Common myeloid progenitor, CD34-positive (primary cell): ENCODE measurements at regions not wholly inside any gene's neighbourhood (a gene's known extent, or its start where the extent isn't known, plus 50 kb on each side); places are given as distances from the start of the nearest gene placed in this dataset.

Experiments
- CTCF ChIA-PET: fragments of 350-600 bp; sonication (Branson Sonifier 250); formaldehyde crosslinking; loops from one replicate; lab custom pipeline; 2021; ENCODE audit warnings: antibody characterized with exemption; lab: Charles Lee
- POLR2A ChIA-PET: fragments of 350-600 bp; sonication (Branson Sonifier 250); formaldehyde crosslinking; loops from one replicate; lab custom pipeline; 2021; ENCODE audit warnings: antibody characterized with exemption; lab: Charles Lee
- DNase-seq, 3 donors: peaks; one replicate each; pipeline versions ENCODE4 v3.0.0 to v3.0.0-alpha.2; 2013
- H3K27ac ChIP-seq, 2 experiments: 1 replicate in 1 of 2; 2 replicates in 1 of 2; pipeline ENCODE4 v1.7.0; 2013; ENCODE audit warnings: inconsistent platforms in 2 of 2, low read length in 2 of 2, mild to moderate bottlenecking in 2 of 2, low read depth in 1 of 2, moderate library complexity in 1 of 2; ENCODE audit not compliant: severe bottlenecking in 2 of 2, insufficient read depth in 1 of 2, poor library complexity in 1 of 2
- H3K27me3 ChIP-seq, 5 experiments: replicated peaks in 2 of 5; 1 replicate in 3 of 5; 2 replicates in 2 of 5; pipeline versions ENCODE4 v1.6.1 to v1.7.0; 2013; ENCODE audit warnings: low read length in 4 of 5, mild to moderate bottlenecking in 2 of 5, moderate library complexity in 2 of 5, inconsistent platforms in 1 of 5; ENCODE audit not compliant: insufficient read depth in 5 of 5, control insufficient read depth in 4 of 5
- H3K36me3 ChIP-seq, 4 experiments: 1 replicate in 2 of 4; 2 replicates in 2 of 4; pipeline versions ENCODE4 v1.6.1 to v1.7.0; 2013; ENCODE audit warnings: low read length in 3 of 4, control low read depth in 1 of 4, mild to moderate bottlenecking in 1 of 4; ENCODE audit not compliant: control insufficient read depth in 4 of 4, insufficient read depth in 4 of 4
- H3K4me1 ChIP-seq, 4 experiments: 1 replicate in 3 of 4; 2 replicates in 1 of 4; pipeline versions ENCODE4 v1.6.1 to v1.7.1; 2013; ENCODE audit warnings: low read length in 3 of 4, mild to moderate bottlenecking in 3 of 4, control low read depth in 1 of 4, inconsistent platforms in 1 of 4, moderate library complexity in 1 of 4; ENCODE audit not compliant: control insufficient read depth in 4 of 4, insufficient read depth in 4 of 4; ENCODE audit errors: control extremely low read depth in 1 of 4
- H3K4me3 ChIP-seq, 7 experiments: 1 replicate in 4 of 7; 2 replicates in 3 of 7; pipeline versions ENCODE4 v1.5.1 to v1.7.0; 2013; ENCODE audit warnings: mild to moderate bottlenecking in 7 of 7, low read length in 6 of 7, moderate library complexity in 6 of 7, inconsistent platforms in 2 of 7, low read depth in 2 of 7, control low read depth in 1 of 7; ENCODE audit not compliant: insufficient read depth in 4 of 7, control insufficient read depth in 1 of 7; ENCODE audit errors: extremely low read depth in 1 of 7
- H3K9me3 ChIP-seq, 5 experiments: 1 replicate in 4 of 5; 2 replicates in 1 of 5; pipeline versions ENCODE4 v1.6.1 to v1.7.1; 2013; ENCODE audit warnings: low read length in 4 of 5, mild to moderate bottlenecking in 2 of 5, inconsistent platforms in 1 of 5, low read depth in 1 of 5, moderate library complexity in 1 of 5; ENCODE audit not compliant: control insufficient read depth in 4 of 5, insufficient read depth in 2 of 5; ENCODE audit errors: control extremely low read depth in 1 of 5
- WGBS: methylation state at CpG from one replicate; pipeline ENCODE4 v1.1.5; 2013; ENCODE audit not compliant: insufficient coverage; 5-methylcytosine and 5-hydroxymethylcytosine counted together

GRCh38 chr18:56089612-56090258, 501.7 kb upstream of the TCF4 start:
- POLR2A ChIA-PET = no interaction called here

GRCh38 chr18:56086786-56087185, 498.8 kb upstream of the TCF4 start:
- Histone ChIP-seq H3K4me3 (no peak overlapping the region), H3K36me3 (no peaks in the 10 kb centered on the region), H3K27ac (no peak overlapping the region), H3K9me3 (no peaks in the 10 kb centered on the region), H3K4me1 (no peaks in the 10 kb centered on the region), H3K27me3 (no peaks in the 10 kb centered on the region)
- no peak for DNase-seq
- ChIA-PET POLR2A (no interaction called here), CTCF (no interaction called here)
- WGBS = 98% methylated on average over 5 of the region's 7 CpGs

More at GRCh38 chr18:56089612-56090258, 501.7 kb upstream of the TCF4 start:
- WGBS = no CpG with 5 or more reads among the region's 4 CpGs
- Histone ChIP-seq H3K27ac (no peak overlapping the region), H3K4me1 (no peaks in the 10 kb centered on the region), H3K27me3 (no peaks in the 10 kb centered on the region), H3K9me3 (no peaks in the 10 kb centered on the region), H3K36me3 (no peaks in the 10 kb centered on the region), H3K4me3 (no peak overlapping the region)
- no peak for DNase-seq
- CTCF ChIA-PET = no interaction called here

DNA sequence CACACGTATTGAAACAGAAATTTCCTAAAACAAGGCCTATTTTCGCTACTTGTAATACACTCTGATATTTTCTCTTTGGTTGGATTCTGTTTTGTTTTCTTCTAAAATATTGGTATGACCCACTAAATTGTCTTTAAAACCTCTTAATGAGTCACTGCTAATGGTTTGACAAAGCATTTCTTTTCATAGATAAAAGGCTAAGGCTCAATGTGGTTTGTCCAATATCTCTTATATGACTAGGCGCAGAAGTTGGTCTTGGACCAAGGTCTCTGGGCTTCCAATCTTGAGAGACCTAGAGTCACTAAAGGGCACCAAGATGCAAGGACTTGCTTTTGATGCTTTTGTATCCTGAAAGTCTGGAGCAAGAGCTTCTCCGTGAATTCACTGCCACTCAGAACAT, 498.2 kb upstream of the TCF4 start:
- DNase-seq = no peak
- POLR2A ChIA-PET = no interaction called here
- CTCF ChIA-PET = no interaction called here

GRCh38 chr18:56085551-56085950, 497.6 kb upstream of the TCF4 start:
- H3K36me3 ChIP-seq = no peaks in the 10 kb centered on the region
- POLR2A ChIA-PET = no interaction called here
- no peak for DNase-seq
- H3K9me3 ChIP-seq = no peaks in the 10 kb centered on the region
- 76% methylated on average over 5 of the region's 5 CpGs for WGBS
- no peaks in the 10 kb centered on the region for H3K4me1 ChIP-seq
- CTCF ChIA-PET = no interaction called here
- H3K4me3 ChIP-seq = no peak overlapping the region
- H3K27ac ChIP-seq = no peak overlapping the region
- no peaks in the 10 kb centered on the region for H3K27me3 ChIP-seq

More for the DNA sequence above, 498.2 kb upstream of the TCF4 start:
- H3K36me3 ChIP-seq = no peaks in the 10 kb centered on the region
- H3K27me3 ChIP-seq = no peaks in the 10 kb centered on the region
- WGBS = 100% methylated on average over 2 of the region's 4 CpGs
- H3K4me3 ChIP-seq = no peak overlapping the region
- H3K4me1 ChIP-seq = no peaks in the 10 kb centered on the region
- no peaks in the 10 kb centered on the region for H3K9me3 ChIP-seq
- H3K27ac ChIP-seq = no peak overlapping the region

- POLR2A ChIA-PET = no interaction called here
- CTCF ChIA-PET = no interaction called here
- 97% methylated on average over 7 of the region's 8 CpGs for WGBS
Observed at GRCh38 chr18:56083523-56084287, 495.7 kb upstream of the TCF4 start.

DNA sequence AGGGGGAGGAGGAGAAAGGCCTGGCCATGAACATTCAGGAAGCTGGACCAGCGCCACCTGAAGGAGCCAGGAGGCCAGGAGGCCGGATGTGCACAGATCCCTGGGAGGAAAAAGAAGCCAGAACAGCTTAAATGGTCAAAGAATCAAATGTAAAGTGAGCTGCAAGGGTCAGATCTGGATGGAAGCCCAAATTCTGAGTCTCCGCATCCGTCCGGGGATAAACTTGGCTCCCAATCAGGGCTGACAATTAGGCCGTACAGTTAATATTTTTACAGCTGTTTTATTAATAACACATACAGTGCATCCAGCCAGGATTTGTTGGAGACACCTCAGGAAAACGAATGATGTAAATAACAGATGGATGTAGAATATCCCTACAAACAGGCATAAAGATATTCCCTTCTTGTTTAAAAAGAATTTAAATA, 495.1 kb upstream of the TCF4 start:
- POLR2A ChIA-PET = no interaction called here
- H3K4me3 ChIP-seq = no peak overlapping the region
- no peak overlapping the region for H3K27ac ChIP-seq
- WGBS = 94% methylated on average over 6 of the region's 7 CpGs
- DNase-seq = no peak
- no peaks in the 10 kb centered on the region for H3K9me3 ChIP-seq
- no peaks in the 10 kb centered on the region for H3K36me3 ChIP-seq
- CTCF ChIA-PET = no interaction called here
- H3K27me3 ChIP-seq = no peaks in the 10 kb centered on the region
- no peaks in the 10 kb centered on the region for H3K4me1 ChIP-seq

More at GRCh38 chr18:56083523-56084287, 495.7 kb upstream of the TCF4 start:
- Histone ChIP-seq H3K36me3 (no peaks in the 10 kb centered on the region), H3K9me3 (no peaks in the 10 kb centered on the region), H3K4me1 (no peaks in the 10 kb centered on the region), H3K27ac (no peak overlapping the region), H3K4me3 (no peak overlapping the region), H3K27me3 (no peaks in the 10 kb centered on the region)
- DNase-seq = no peak

GRCh38 chr18:56076723-56077122, 488.7 kb upstream of the TCF4 start:
- H3K27me3 ChIP-seq = no peaks in the 10 kb centered on the region
- POLR2A ChIA-PET = no interaction called here
- no peak overlapping the region for H3K27ac ChIP-seq
- DNase-seq = no peak
- H3K4me1 ChIP-seq = no peaks in the 10 kb centered on the region
- H3K36me3 ChIP-seq = no peaks in the 10 kb centered on the region
- peaks cover 0 to 3% (median 0%) of the 10 kb centered on the region in 5 experiments for H3K9me3 ChIP-seq
- WGBS = no CpG with 5 or more reads among the region's 1 CpG
- CTCF ChIA-PET = no interaction called here
- H3K4me3 ChIP-seq = no peak overlapping the region
